HFF-Myc (cell line): ENCODE measurements at regions not wholly inside any gene's neighbourhood (a gene's known extent, or its start where the extent isn't known, plus 50 kb on each side); places are given as distances from the start of the nearest gene placed in this dataset.

ENCODE experiments used
- DNase-seq: peaks from one replicate; pipeline ENCODE4 v3.0.0-alpha.2; 2011; ENCODE audit warnings: low read depth; ENCODE audit errors: extremely low read depth
- H3K4me3 ChIP-seq: replicated peaks from 2 replicates; pipeline ENCODE4 v1.5.1; 2011; ENCODE audit warnings: low read depth, mild to moderate bottlenecking, control low read depth, low read length
- CTCF ChIP-seq: IDR thresholded peaks from 2 replicates; pipeline ENCODE4 v1.5.1; 2012; ENCODE audit warnings: mild to moderate bottlenecking, low read depth, low read length, control low read depth; ENCODE audit errors: missing control alignments

- TF ChIP-seq CTCF: no peak
- peak; percentile 67 for DNase-seq
- no peak overlapping the region for H3K4me3 ChIP-seq
Measured at GRCh38 chr11:19441752-19442553, 201.2 kb upstream of the E2F8 start.

- DNase-seq: no peak
- no peak overlapping the region for H3K4me3 ChIP-seq
- TF ChIP-seq CTCF: no peak
Measured at GRCh38 chr11:19441288-19441687, 200.5 kb upstream of the E2F8 start.

GRCh38 chr11:19437760-19438159 is 197.0 kb upstream of the E2F8 start:
- no peak for DNase-seq
- H3K4me3 ChIP-seq: no peak overlapping the region
- no peak for TF ChIP-seq CTCF

GRCh38 chr11:19436932-19437331 is 196.2 kb upstream of the E2F8 start:
- no peak overlapping the region for H3K4me3 ChIP-seq
- no peak for TF ChIP-seq CTCF

GRCh38 chr11:19435306-19435989 is 194.7 kb upstream of the E2F8 start:
- no peak overlapping the region for H3K4me3 ChIP-seq

More at GRCh38 chr11:19436932-19437331, 196.2 kb upstream of the E2F8 start:
- no peak for DNase-seq

GRCh38 chr11:19433791-19434190 is 193.0 kb upstream of the E2F8 start:
- DNase-seq: no peak
- H3K4me3 ChIP-seq: no peak overlapping the region
- TF ChIP-seq CTCF: no peak

More at GRCh38 chr11:19435306-19435989, 194.7 kb upstream of the E2F8 start:
- DNase-seq: no peak
- TF ChIP-seq CTCF: no peak
